Left hindlimb (tissue), 1 donor: ENCODE measurements at regions not wholly inside any gene's neighbourhood (a gene's known extent, or its start where the extent isn't known, plus 50 kb on each side); places are given as distances from the start of the nearest gene placed in this dataset.
"Not testable (repeated sequence)": the region's sequence is repeated elsewhere in the genome, so short reads cannot be mapped to it uniquely, and the experiment has no call there.

Experiments
- DNase-seq: peaks from one replicate; pipeline ENCODE4 v3.0.0-alpha.2; 2018

GRCh38 chr20:48461091-48461734 lies 366.6 kb downstream of the PREX1 start:
- DNase-seq: no peak

DNA sequence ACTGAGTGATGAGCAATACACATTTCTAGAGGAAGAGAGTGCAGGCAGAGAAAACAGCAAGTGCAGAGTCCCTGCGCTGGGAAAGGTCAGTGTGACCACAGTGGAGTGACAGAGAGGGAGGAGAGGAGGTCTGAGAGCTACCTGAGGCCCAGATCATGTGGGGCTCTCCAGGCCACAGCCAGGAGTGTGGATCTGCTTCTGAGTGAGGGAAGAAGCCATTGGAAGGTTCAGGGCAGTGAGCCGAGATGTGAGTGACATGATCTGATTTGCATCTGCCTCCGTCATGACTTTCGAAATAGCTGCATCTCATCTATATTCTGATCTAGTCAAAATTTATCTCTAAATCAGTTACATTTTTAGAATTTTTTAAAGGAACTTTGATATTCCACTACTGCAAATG lies 367.1 kb downstream of the PREX1 start:
- no peak for DNase-seq

DNA sequence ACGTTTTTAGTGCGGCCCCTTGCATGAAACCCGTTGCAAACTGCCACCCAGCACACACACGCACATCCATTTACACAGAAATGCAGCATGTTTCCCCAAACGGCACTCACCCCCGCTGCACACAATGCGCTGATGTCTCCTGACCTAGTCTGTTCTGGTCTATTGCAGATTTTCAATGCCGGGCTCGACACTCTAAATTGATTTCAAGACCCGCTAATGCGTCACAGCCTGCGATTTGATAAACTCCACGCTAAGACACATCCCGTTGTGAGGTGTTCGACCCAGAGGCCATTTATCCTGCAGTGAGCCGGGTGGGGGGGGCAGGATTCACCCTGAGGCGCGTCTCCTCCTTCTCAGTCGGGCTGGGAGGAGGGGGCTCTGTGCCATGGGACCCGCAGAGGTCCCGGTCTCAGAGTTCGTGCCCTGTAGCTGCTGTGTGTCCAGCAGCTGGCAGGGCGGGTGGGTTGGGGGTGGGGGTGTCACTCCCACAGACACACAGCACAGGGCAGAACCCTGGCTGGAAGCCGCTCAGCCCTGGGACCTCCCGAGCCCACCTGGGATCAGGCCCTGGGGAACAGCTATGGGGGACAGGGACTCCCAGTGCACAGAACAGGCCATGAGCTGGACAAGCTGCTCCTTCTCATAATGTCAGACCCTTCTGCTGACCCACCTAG lies 367.9 kb downstream of the PREX1 start:
- DNase-seq: no peak

DNA sequence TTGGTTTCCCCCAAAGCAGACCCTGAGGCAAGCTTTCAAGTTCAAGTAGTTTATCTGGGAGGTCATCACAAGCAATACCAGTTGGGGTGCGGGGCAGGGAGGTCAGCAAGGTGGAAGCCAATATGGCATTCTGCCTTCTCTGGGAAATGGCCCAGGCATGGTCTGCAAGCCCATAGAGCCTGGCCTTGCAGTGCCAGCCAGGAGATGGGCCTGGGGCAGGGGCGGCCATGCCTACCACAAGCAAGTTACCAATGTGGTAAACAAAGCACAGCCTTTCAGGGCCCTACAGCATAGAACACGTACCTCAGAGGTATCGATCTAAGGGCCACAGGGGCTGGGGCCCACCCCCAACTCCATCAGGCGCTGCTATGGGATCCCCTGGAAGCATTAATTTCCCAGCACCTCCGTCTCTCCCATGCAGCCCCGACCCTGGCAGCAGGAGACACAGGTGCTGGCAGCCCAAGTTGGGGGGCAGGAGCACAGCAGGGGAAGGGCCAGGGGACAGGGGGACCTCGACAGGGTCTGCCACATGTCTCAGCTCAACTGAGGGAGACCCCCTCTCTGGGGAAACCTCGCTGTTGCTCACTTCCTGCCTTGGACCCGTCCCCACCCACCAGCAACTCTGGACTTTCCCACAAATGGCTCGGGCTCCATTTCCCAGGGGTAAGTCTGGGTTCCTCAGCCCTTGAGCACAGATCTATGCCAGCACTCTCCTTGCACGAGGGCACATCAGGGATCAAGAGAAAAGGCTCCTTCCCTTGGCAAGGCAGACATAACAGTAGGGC lies 369.0 kb downstream of the PREX1 start:
- DNase-seq: no peak

- no peak for DNase-seq
Measured at GRCh38 chr20:48458003-48458377, 369.8 kb downstream of the PREX1 start.

DNA sequence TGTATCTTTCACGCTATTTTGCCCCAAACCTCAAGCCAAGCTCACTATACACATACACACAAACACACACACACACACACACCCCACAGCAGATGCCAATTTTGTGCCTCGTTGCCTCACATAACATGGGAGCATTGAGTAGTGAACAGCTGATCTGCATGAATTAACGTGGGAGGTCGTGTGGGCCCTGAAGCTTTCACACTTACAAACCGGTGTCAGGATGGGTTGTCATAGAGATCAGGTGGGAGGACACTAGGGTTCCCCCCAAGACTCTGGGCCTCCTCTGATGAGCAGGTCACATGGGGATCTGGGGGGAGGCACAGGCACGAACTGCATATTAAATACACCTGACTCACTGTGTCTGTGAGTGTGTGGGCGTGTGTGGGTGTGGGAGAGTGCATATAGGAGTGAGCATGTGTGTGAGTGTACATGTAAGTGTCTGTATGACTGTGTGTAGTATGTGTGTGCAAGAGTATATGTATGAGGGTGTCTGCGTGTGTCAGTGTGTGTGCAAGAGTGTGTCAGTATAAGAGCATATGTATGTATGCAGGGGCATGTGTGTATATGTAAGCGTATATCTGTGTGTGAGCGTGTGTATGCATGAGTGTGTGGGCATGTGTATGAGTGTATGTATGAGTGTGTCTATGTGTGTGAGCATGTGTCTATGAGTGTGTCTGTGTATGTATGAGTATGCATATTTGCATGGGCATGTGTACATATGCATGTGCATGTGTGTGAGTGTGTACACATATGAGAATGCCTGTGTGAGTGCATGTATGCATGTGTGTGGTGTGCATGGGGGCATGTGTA lies 370.4 kb downstream of the PREX1 start:
- no peak for DNase-seq

DNA sequence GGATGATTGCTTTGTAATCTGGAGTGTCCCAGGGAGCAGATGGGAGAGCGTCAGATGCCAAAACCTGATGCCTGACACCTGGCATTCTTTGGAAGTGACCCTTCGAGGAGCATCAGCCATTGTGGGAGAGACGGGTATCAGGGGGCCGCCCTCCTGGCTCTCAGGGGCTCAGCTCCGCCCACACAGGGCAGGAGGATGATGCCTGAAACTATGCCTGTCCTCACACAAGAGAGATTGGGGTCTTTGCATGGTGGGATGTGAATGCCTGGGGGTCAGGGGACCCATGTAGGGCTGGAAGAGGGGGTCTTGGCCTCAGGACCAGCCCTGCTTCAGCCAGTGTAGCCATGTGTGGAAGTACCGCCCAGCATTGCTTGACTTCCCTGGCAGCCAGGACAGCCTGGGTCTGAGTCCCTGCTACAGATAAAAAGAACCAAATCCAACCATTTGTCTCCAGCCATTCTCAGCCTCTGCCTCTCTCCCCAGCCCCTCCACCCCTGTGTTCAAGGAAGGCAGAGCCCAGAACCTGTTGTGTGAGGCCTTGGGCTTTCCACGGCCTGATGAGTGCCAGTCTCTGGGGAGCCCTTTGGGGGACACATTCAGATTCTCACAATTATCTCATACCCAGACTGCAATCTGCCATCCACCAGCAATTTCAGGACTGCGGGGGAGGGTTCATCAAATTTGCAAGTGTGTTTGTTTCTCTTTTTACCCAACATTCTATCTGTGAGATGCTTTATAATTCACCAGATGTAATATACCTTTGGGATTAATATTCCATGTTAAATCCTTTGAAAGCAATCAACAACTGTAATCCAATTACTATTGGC lies 371.2 kb downstream of the PREX1 start:
- DNase-seq: no peak

DNA sequence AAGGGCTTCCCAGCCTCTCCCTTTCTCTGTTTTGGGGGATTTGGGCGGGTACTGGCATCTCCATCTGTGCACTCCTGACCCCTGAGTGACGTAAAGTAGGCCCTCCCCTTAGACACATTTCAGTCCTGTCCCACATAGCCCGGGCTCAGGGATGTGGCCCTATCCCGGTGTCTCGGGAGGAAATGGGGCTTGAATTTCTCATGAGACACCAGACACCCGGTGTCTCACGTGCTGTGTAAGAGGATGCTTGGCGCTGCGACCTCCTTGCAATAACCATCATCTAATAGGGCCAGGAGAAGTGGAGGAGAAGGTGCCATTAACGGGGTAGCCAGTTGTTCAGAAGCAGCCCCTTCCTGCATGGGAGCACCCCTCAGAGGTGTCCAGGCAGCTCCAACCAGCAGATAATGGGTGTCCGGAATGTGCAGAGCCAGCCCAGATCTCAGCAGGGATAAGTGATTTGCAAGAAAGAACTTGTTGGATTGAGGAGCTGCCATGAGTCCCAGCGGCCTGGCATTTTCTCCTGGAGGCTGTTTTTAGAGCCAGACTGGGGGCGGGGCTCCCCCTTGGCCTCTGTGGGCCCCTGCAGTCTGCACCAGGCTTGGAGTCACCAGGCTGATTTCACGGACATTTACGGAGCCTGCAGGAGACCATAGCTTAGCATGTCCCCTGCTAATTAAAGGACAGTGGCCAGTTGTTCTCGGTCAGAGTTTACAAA lies 372.0 kb downstream of the PREX1 start:
- no peak for DNase-seq

DNA sequence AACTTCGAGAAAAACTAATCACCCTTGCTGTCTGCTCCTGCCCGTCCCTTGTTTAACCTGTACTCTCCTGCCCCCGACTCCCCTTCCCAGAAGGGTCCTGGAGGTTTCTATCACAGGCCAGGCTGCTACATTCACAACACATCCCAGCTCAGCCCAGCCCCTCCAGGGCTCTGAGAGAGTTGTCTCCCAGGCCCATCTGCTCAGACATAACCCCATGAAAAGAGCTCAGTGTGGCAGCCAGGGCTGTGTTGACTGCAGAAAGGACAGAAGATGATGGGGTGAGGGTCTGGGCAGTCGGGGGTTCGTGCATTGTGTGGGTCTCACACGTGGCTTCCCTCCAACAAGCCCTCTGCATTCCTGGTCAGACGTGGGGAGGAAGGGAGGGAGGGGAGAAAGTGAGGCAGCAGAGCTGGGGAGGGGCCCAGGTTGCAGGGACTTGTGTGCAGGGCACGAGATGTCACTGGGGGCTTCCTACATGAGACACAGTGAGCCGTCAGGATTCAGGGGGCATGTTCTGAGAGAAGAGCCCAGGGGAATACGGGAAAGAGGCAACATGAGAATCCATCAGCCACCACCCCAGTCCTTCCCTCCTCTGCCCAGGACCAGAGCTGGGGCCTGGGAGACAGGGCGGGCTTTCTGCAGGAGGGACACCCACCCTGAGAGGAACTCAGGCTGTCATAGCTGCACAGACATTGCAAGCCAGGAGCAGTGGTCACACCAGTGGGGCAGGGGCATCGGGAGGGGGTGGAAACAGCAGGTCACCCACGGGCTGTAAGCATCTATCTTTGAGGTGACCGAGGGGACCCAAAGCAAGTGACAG lies 372.9 kb downstream of the PREX1 start:
- DNase-seq: no peak

GRCh38 chr20:48453477-48454093 lies 374.2 kb downstream of the PREX1 start:
- no peak for DNase-seq

DNA sequence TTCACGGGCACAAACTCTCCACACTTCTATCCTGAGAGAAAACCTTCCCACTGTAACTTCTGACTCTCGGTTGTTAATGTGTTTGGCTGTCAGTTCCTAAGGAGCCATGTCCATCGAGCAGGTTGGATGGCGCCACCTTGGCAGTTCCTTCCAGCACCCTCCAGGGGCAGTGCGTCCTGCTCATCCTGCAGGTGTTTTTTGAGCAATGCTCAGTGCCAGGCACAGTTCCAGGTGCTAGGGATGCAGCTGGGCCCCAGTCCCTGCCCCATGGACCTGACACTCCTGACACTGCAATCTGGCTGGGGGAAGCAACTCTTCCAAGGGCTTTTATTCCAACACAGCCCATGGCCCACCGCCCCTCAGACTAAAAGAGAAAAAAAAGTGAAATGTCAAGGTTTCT lies 376.4 kb downstream of the PREX1 start:
- DNase-seq: no peak

GRCh38 chr20:48448666-48449600 lies 378.9 kb downstream of the PREX1 start:
- DNase-seq: no peak

DNA sequence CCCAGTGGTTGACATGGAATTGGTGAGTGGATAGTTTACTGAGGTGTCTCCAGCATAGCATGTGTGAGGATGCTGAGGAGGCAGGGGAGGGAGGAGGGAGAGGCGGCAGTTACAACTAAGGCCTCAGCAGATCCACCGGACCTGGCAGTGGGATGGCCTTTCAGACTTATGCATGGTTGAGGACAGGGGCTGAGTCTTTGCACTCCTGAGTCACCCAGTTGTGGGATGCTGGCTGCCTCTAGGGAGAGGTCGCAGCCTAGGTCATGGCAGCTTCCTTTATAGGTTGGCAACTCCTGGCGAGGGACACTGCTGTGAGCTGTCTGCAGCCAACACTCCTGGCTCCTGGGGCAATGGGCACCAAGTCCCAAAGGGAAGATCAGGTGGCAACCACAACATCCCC lies 380.3 kb downstream of the PREX1 start:
- no peak for DNase-seq

DNA sequence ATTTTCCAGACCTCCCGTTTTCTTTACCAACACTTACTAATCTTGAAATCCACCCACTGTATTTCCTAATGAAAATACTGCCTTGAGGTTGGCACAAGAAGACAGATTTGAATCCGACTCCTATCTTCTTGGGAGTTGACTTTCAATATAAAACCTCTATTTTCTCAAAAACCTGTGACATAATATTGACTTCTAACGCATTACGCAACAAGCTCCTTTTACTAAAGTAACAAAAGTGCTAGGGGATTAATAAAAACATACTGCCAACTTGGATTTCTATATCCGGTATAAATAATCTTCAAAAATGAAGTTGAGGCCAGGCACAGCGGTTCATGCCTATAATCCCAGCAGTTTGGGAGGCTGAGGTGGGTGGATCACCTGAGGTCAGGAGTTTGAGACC lies 382.0 kb downstream of the PREX1 start:
- DNase-seq: no peak

DNA sequence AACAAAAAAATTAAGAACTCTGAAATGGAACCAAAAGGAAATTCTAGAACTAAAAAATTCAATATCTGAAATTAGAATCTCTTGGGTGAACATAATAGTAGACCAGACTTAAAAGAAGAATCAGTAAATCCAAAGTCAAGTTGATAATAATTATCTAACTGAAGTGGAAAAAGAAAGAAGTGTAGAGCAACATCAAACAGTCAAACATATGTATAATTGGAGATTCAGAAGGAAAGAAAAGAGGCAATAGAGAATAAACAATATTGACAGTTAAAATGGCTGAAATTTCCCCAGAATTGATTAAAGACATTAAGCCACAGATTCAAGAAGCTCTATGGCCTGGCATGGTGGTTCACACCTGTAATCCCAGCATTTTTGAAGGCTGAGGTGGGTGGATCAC lies 383.6 kb downstream of the PREX1 start:
- no peak for DNase-seq

DNA sequence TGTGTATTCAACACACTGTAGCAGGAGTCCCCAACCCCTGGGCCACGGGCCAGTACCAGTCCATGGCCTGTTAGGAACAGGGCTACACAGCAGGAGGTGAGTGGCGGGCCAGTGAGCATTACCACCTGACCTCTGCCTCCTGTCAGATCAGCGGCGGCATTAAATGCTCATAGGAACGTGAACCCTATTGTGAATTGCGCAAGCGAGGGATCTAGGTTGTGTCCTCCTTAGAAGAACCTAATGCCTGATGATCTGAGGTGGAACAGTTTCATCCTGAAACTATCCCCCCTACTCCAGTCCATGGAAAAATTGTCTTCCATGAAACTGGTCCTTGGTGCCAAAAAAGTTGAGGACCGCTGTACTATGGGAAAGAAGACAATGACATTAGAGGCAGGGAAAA lies 386.9 kb downstream of the PREX1 start:
- no peak for DNase-seq

DNA sequence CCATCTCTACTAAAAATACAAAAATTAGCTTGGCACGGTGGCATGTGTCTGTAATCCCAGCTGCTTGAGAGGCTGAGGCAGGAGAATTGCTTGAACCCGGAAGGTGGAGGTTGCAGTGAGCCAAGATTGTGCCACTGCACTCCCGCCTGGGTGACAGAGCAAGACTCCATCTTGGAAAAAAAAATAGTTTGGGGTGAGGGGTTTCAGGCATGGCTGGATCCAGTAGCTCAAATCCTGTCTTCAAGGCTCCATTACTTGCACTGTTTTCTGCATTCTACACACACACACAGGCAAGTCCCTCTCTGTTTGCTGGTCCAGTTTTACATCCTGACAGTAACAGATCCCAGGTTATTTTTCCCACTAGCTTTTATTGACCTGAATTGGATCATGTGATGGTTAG lies 387.5 kb downstream of the PREX1 start:
- DNase-seq: not testable (repeated sequence)

- no peak for DNase-seq
Measured at GRCh38 chr20:48437146-48437545, 390.7 kb downstream of the PREX1 start.

GRCh38 chr20:48436609-48437008 lies 391.2 kb downstream of the PREX1 start:
- not testable (repeated sequence) for DNase-seq
